Neural cell (in vitro differentiated cells): ENCODE measurements at regions not wholly inside any gene's neighbourhood (a gene's known extent, or its start where the extent isn't known, plus 50 kb on each side); places are given as distances from the start of the nearest gene placed in this dataset.

ENCODE experiments used
- H2AFZ ChIP-seq: fragments of 200-600, 300-800 bp; sonication (generic), shearing (Covaris generic); 2 replicates; pipeline ENCODE4 v1.6.0; 2014; ENCODE audit warnings: low read depth, mild to moderate bottlenecking, antibody characterized with exemption, low read length, moderate library complexity
- H3F3A ChIP-seq: fragments of 200-600 bp; shearing (Covaris generic); 2 replicates; pipeline ENCODE4 v1.6.1; 2016; ENCODE audit warnings: mild to moderate bottlenecking, moderate library complexity, mixed read lengths, antibody characterized with exemption, low read length; ENCODE audit not compliant: insufficient read depth, poor library complexity, severe bottlenecking
- H3K27ac ChIP-seq: fragments of 200-600, 300-800 bp; sonication (generic), shearing (Covaris generic); 2 replicates; pipeline ENCODE4 v1.5.1; 2014; ENCODE audit warnings: mild to moderate bottlenecking, low read length, moderate library complexity
- H3K27me3 ChIP-seq: fragments of 300-800, 200-600 bp; sonication (generic), shearing (Covaris generic); 2 replicates; pipeline ENCODE4 v1.6.0; 2014; ENCODE audit warnings: mild to moderate bottlenecking, low read depth, low read length, moderate library complexity; ENCODE audit not compliant: insufficient read depth
- H3K36me3 ChIP-seq: fragments of 300-800, 200-600 bp; sonication (generic), shearing (Covaris generic); 2 replicates; pipeline ENCODE4 v1.5.1; 2014; ENCODE audit warnings: mild to moderate bottlenecking, antibody characterized with exemption, low read length, moderate library complexity; ENCODE audit not compliant: insufficient read depth
- H3K4me2 ChIP-seq: fragments of 300-800, 200-600 bp; sonication (generic), shearing (Covaris generic); 2 replicates; pipeline ENCODE4 v1.6.0; 2014; ENCODE audit warnings: mild to moderate bottlenecking, low read length
- H3K4me3 ChIP-seq: fragments of 300-800, 200-600 bp; sonication (generic), shearing (Covaris generic); 2 replicates; pipeline ENCODE4 v1.5.1; 2014; ENCODE audit warnings: mild to moderate bottlenecking, low read length, moderate library complexity
- H3K79me2 ChIP-seq: fragments of 200-600 bp; shearing (Covaris generic); replicated peaks from 2 replicates; pipeline ENCODE4 v1.6.0; 2014; ENCODE audit warnings: mild to moderate bottlenecking, low read length, moderate library complexity; ENCODE audit not compliant: insufficient read depth
- H3K9ac ChIP-seq: fragments of 300-800, 200-600 bp; sonication (generic), shearing (Covaris generic); 2 replicates; pipeline ENCODE4 v1.6.1; 2016; ENCODE audit warnings: mild to moderate bottlenecking, low read length, mixed read lengths
- H3K9me2 ChIP-seq: fragments of 200-600 bp; shearing (Covaris generic); 2 replicates; pipeline ENCODE4 v1.6.1; 2016; ENCODE audit warnings: mild to moderate bottlenecking, low read length, mixed read lengths; ENCODE audit not compliant: insufficient read depth
- H3K9me3 ChIP-seq: fragments of 200-600, 300-800 bp; sonication (generic), shearing (Covaris generic); 2 replicates; pipeline ENCODE4 v1.6.1; 2016; ENCODE audit warnings: mild to moderate bottlenecking, mixed run types, low read length, moderate library complexity, mixed read lengths
- H4K20me1 ChIP-seq: fragments of 200-600 bp; shearing (Covaris generic); 2 replicates; pipeline ENCODE4 v1.6.1; 2016; ENCODE audit warnings: mild to moderate bottlenecking, mixed run types; ENCODE audit not compliant: insufficient read depth
- EP300 ChIP-seq: fragments of 450-650 bp; conservative IDR thresholded peaks from 2 replicates; pipeline ENCODE4 v1.6.1; 2014; ENCODE audit warnings: antibody characterized with exemption, mild to moderate bottlenecking, moderate library complexity; ENCODE audit not compliant: poor library complexity, severe bottlenecking
- EZH2 ChIP-seq: fragments of 200-600, 300-800 bp; shearing (Covaris generic), sonication (generic); IDR thresholded peaks from 2 replicates; pipeline ENCODE4 v1.6.1; 2014; ENCODE audit warnings: antibody characterized with exemption, low read length, borderline replicate concordance, mild to moderate bottlenecking; ENCODE audit not compliant: insufficient read depth, poor library complexity, severe bottlenecking
- MXI1 ChIP-seq: fragments of 450-650 bp; conservative IDR thresholded peaks from 2 replicates; pipeline ENCODE4 v1.6.1; 2014; ENCODE audit warnings: antibody characterized with exemption, mild to moderate bottlenecking; ENCODE audit not compliant: poor library complexity, severe bottlenecking
- POLR2AphosphoS5 ChIP-seq: IDR thresholded peaks from 2 replicates; pipeline ENCODE4 v1.6.1; 2012
- RAD21 ChIP-seq: fragments of 450-650 bp; conservative IDR thresholded peaks from 2 replicates; pipeline ENCODE4 v1.6.1; 2014; ENCODE audit warnings: antibody characterized with exemption, mild to moderate bottlenecking, moderate library complexity
- SMC3 ChIP-seq: fragments of 450-650 bp; conservative IDR thresholded peaks from 2 replicates; pipeline ENCODE4 v1.6.1; 2014; ENCODE audit warnings: antibody characterized with exemption, mild to moderate bottlenecking, moderate library complexity; ENCODE audit not compliant: poor library complexity
- TAF1 ChIP-seq: IDR thresholded peaks from 2 replicates; pipeline ENCODE4 v1.6.1; 2012; ENCODE audit warnings: low read depth
- TF ChIP-seq, protein P1 (sequence below): fragments of 450-650 bp; IDR thresholded peaks from 2 replicates; pipeline ENCODE4 v1.5.1; 2014; ENCODE audit warnings: antibody characterized with exemption, mild to moderate bottlenecking, moderate library complexity; ENCODE audit not compliant: poor library complexity, severe bottlenecking
- TF ChIP-seq, protein P2 (sequence below): IDR thresholded peaks from 2 replicates; pipeline ENCODE4 v1.6.1; 2012; ENCODE audit warnings: borderline replicate concordance

DNA sequence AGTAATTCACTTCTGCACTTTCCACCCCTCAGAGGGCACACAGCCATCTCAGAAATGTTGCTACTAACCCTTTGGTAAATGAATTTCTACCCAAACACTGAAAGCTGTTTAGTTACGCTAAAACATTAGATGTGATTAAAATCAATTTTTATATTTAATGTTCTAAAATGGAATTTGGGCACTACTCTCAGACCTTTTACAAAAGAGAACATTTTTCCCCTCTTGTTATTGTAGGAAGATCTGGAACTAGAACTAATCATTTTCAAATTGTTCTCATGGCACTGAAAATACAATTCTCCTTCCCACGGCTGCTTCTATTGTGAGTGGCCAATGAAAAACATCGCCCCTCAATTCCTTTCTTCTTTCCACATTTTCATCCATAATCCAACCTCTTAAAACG is 627.4 kb downstream of the CDH26 start:
- no peaks in the 10 kb centered on the region for H3K36me3 ChIP-seq
- H3K27me3 ChIP-seq = no peaks in the 10 kb centered on the region
- no peak overlapping the region for H3K4me3 ChIP-seq
- H3K27ac ChIP-seq = no peak overlapping the region
- no peaks in the 10 kb centered on the region for H3K9me3 ChIP-seq
- no peaks in the 10 kb centered on the region for H3K9me2 ChIP-seq
- no peaks in the 10 kb centered on the region for H3F3A ChIP-seq
- no peaks in the 10 kb centered on the region for H4K20me1 ChIP-seq
- no peak overlapping the region for H3K9ac ChIP-seq
- H2AFZ ChIP-seq = no peak overlapping the region
- TF ChIP-seq TAF1 = no peak
- no peak for TF ChIP-seq EZH2
- TF ChIP-seq, protein P1, sequence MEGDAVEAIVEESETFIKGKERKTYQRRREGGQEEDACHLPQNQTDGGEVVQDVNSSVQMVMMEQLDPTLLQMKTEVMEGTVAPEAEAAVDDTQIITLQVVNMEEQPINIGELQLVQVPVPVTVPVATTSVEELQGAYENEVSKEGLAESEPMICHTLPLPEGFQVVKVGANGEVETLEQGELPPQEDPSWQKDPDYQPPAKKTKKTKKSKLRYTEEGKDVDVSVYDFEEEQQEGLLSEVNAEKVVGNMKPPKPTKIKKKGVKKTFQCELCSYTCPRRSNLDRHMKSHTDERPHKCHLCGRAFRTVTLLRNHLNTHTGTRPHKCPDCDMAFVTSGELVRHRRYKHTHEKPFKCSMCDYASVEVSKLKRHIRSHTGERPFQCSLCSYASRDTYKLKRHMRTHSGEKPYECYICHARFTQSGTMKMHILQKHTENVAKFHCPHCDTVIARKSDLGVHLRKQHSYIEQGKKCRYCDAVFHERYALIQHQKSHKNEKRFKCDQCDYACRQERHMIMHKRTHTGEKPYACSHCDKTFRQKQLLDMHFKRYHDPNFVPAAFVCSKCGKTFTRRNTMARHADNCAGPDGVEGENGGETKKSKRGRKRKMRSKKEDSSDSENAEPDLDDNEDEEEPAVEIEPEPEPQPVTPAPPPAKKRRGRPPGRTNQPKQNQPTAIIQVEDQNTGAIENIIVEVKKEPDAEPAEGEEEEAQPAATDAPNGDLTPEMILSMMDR = no peak
- TF ChIP-seq RAD21 = no peak
- TF ChIP-seq, protein P2, sequence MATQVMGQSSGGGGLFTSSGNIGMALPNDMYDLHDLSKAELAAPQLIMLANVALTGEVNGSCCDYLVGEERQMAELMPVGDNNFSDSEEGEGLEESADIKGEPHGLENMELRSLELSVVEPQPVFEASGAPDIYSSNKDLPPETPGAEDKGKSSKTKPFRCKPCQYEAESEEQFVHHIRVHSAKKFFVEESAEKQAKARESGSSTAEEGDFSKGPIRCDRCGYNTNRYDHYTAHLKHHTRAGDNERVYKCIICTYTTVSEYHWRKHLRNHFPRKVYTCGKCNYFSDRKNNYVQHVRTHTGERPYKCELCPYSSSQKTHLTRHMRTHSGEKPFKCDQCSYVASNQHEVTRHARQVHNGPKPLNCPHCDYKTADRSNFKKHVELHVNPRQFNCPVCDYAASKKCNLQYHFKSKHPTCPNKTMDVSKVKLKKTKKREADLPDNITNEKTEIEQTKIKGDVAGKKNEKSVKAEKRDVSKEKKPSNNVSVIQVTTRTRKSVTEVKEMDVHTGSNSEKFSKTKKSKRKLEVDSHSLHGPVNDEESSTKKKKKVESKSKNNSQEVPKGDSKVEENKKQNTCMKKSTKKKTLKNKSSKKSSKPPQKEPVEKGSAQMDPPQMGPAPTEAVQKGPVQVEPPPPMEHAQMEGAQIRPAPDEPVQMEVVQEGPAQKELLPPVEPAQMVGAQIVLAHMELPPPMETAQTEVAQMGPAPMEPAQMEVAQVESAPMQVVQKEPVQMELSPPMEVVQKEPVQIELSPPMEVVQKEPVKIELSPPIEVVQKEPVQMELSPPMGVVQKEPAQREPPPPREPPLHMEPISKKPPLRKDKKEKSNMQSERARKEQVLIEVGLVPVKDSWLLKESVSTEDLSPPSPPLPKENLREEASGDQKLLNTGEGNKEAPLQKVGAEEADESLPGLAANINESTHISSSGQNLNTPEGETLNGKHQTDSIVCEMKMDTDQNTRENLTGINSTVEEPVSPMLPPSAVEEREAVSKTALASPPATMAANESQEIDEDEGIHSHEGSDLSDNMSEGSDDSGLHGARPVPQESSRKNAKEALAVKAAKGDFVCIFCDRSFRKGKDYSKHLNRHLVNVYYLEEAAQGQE = no peak
- no peak for TF ChIP-seq EP300
- TF ChIP-seq SMC3 = no peak
- TF ChIP-seq MXI1 = no peak
- TF ChIP-seq POLR2AphosphoS5 = no peak
- no peaks in the 10 kb centered on the region for H3K79me2 ChIP-seq
- H3K4me2 ChIP-seq = no peak overlapping the region

DNA sequence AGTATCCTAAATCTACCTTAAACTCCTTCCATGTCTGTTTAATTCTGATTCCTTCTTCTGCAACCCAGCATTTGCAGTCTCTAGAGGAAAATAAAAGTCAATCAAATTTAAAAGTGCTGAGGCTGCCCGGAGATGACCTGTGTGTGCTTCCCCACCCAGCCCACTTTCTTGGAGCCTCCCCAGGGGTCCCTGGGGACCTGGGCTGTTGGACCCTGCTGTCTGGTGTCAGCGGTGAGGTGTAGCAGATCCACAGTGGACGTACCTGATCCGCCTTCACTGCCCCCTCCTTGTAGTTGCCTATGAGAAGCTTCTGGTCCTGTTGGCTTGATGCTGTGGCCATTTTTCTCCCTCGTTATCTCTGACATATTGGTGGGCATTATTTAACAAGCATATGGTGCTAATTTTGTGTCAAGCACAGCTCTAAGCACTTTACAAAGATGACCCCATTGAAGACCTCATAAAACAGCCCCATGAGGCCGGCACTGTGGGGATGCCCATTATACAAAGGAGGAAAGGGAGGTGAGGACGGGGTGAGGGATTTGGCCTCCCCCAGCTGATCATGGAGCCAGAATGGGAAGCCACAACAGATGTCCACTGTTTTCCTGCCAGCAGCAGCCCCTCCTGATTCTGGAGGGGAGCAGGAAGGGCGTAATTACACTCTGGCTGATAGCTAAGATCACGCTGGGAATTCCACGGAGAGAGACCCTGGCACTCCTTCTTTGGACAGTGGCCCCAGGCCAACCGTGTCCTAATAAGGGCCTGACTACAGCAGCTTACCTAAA is 628.2 kb downstream of the CDH26 start:
- H2AFZ ChIP-seq = no peak overlapping the region
- H3K4me3 ChIP-seq = no peak overlapping the region
- H4K20me1 ChIP-seq = no peaks in the 10 kb centered on the region
- TF ChIP-seq, protein P1 = no peak
- TF ChIP-seq SMC3 (no peak), RAD21 (no peak), EP300 (no peak), EZH2 (no peak), TAF1 (no peak), POLR2AphosphoS5 (no peak), MXI1 (no peak)
- TF ChIP-seq, protein P2 = no peak
- H3K27me3 ChIP-seq = no peaks in the 10 kb centered on the region
- H3K9ac ChIP-seq = no peak overlapping the region
- H3K4me2 ChIP-seq = no peak overlapping the region
- no peaks in the 10 kb centered on the region for H3K36me3 ChIP-seq
- H3K9me3 ChIP-seq = no peaks in the 10 kb centered on the region
- no peak overlapping the region for H3K27ac ChIP-seq
- no peaks in the 10 kb centered on the region for H3K79me2 ChIP-seq
- H3F3A ChIP-seq = no peaks in the 10 kb centered on the region
- H3K9me2 ChIP-seq = no peaks in the 10 kb centered on the region
